Left cardiac atrium (tissue), 4 donors: ENCODE measurements at regions not wholly inside any gene's neighbourhood (a gene's known extent, or its start where the extent isn't known, plus 50 kb on each side); places are given as distances from the start of the nearest gene placed in this dataset.
"Not testable (repeated sequence)": the region's sequence is repeated elsewhere in the genome, so short reads cannot be mapped to it uniquely, and the experiment has no call there.

Source experiments
- ATAC-seq, 2 donors: fragments of 200-7000 bp; cut with Tn5 transposase; one replicate each; pipeline ENCODE4 v1.9.1; 2020; ENCODE audit warnings: mild to moderate bottlenecking in 2 of 2, moderate library complexity in 2 of 2
- DNase-seq: peaks from one replicate; pipeline ENCODE4 v3.0.0-alpha.2; 2020
- intact Hi-C, 2 donors: fragments of 100-400 bp; cut with DNase I; formaldehyde crosslinking; loops; one replicate each; pipeline versions ENCODE4 v1.14.1 to v1.15.1; 2022 to 2023
- donor health status: DM: no; HTN: yes; CAD: no.
- donor health status: DM: no; HTN: yes; CAD: no; lungs with severe emphysema.
- donor health status: DM: yes; HTN: yes; CAD: no.
- donor health status: Dilated cardiomyopathy.

- intact Hi-C loops: no loop called here
- DNase-seq (no peak), ATAC-seq (peak; percentile 60 to 73)
Measured at GRCh38 chr7:69438584-69439412, 159.5 kb upstream of the AUTS2 start.

DNA sequence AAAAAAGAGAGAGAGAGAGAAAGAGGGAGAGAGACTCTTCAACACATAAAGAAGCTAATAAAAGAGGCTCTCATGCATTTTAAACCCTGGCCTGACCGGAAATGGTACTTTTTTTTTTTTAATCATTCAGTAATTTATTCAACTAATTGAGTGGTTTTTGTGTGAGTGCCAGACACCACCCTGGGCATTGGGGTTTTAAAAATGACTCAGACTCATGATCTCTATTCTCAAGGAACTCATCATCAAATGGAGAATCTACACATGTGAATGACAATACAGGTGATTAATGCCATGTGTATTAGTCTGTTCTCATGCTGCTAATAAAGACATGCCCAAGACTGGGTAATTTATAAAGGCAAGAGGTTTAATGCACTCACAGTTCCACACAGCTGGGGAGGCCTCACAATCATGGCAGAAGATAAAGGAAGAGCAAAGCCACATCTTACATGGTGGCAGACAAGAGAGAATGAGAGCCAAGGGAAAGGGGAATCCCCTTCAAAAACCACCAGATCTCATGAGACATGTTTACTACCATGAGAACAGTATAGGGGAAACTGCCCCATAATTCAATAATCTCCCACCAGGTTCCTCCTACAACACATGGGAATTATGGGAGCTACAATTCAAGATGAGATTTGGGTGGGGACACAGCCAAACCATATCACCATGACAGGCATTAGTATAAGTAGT lies 158.5 kb upstream of the AUTS2 start:
- no peak for DNase-seq
- ATAC-seq: no peak
- intact Hi-C loops: no loop called here

GRCh38 chr7:69440976-69441375 lies 157.3 kb upstream of the AUTS2 start:
- ATAC-seq (no peak), DNase-seq (no peak)
- intact Hi-C loops: no loop called here

DNA sequence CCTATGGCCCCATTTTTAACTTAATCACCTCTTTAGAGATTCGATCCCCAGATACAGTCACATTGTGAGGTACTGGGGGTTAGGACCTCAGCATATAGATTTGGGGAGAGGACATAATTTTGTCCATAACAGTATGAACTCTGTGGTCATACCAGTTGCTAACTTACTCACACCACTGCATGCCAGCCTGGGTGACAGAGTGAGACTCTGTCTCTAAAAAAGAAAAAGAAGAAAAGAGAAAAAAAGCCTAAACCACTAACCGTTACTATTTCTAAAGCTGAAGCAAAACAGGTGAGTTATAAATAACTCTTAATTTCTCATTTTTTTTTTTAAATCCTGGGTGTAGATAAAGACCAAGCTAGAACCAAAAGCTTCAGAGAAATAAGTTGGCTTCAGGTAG lies 155.1 kb upstream of the AUTS2 start:
- ATAC-seq: no peak
- DNase-seq: no peak
- intact Hi-C loops: no loop called here

GRCh38 chr7:69445541-69445940 lies 152.7 kb upstream of the AUTS2 start:
- intact Hi-C loops: no loop called here
- ATAC-seq (peak in 1 of 2 donors; percentile 57), DNase-seq (no peak)

DNA sequence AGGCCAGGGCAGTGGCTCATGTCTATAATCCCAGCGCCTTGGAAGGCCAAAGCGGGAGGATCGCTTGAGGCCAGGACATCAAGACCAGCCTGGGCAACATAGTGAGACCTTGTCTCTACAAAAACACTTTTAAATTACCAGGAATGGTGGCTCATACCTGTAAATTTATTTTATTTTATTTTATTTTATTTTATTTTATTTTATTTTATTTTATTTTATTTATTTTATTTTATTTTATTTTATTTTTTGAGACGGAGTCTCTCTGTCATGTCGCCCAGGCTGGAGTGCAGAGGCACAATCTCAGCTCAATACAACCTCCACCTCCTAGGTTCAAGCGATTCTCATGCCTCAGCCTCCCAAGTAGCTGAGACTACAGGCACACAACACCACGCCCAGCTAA lies 152.1 kb upstream of the AUTS2 start:
- DNase-seq, intact Hi-C loops, ATAC-seq: not testable (repeated sequence)

- intact Hi-C loops: no loop called here
- ATAC-seq: peak; percentile 55 to 89
Measured at GRCh38 chr7:69448071-69448470, 150.2 kb upstream of the AUTS2 start.

GRCh38 chr7:69450456-69450855 lies 147.8 kb upstream of the AUTS2 start:
- DNase-seq (no peak), ATAC-seq (no peak)
- intact Hi-C loops: no loop called here

More at GRCh38 chr7:69448071-69448470, 150.2 kb upstream of the AUTS2 start:
- DNase-seq: peak; percentile 33

DNA sequence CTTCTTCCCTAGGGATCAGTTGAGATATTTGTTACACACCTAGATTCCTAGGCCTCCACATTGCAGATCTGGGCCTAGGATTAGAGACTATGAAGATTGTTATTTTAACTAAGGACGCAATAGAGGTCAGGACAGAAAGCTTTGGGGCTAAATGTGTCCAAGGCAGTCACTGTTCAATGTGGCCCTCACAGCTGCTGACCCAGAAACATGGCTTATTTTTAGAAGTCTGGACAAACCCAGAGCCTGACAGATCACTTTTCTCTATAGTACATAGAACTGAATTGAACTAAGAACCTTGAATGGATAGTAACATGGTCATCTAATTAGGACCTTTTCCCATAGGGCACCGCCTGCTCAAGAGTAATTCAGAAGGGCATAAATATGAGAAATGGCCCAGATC lies 146.6 kb upstream of the AUTS2 start:
- no peak for ATAC-seq
- intact Hi-C loops: no loop called here
- DNase-seq: no peak

- intact Hi-C loops: no loop called here
- ATAC-seq (no peak), DNase-seq (no peak)
Measured at GRCh38 chr7:69452797-69453196, 145.5 kb upstream of the AUTS2 start.

DNA sequence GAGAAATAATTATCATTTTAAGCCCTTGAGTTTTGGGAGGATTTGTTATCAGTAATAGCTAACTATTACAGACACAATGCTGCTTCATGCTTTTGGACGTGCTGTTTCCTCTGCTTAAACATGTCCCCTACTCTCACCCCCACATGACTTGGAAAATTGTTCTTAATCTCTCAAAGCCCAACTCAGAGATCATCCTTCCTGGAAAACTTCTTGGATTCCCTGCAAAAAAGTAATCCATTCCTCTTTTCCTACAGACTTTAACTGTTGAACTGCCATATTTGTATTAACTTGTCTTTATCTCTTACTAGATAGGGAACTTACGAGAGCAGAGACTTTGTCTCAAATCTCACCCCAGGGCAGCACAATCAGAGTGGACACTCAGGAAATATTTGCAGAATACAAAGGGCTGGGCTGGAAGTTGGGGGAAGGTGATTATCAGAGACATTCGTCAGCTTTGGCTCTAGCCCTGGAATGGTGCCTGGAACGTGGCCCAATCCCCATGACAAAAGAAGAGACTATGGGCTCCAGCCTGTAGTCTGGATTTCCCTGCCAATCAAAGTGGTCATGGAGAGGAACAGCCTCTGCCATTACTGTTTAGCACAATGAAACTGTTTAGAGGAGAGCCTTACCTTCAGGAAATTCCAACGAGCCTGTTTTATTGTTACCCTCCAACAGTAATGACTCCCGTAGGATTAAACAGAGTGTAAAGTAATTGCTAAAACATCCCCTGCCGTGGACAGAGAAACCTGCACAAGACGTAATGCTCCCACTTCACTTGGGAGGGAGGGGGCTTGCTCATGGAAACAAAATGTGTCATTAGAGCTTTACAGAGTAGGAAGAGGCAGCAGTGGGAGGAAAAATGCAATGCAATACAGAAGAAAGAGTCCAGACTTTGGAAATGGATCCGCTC lies 140.4 kb upstream of the AUTS2 start:
- intact Hi-C loops: no loop called here
- DNase-seq: peak; percentile 81
- peak; percentile 91 to 94 for ATAC-seq

DNA sequence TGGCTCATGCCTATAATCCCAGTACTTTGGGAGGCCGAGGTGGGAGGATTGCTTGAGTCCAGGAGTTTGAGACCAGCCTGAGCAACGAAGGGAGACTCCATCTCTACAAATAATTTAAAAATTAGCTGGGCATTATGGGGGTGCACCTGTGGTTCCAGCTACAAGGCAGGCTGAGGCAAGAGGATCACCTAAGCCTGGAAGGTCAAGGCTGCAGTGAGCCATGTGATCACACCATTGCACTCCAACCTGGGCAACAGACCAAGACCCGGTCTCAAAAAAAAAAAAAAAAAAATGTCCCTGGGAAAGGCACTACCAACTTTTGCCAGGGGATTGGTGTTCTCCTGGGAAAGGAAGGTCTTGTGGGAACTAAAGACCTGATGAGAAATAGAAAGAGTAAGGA lies 134.2 kb upstream of the AUTS2 start:
- DNase-seq (no peak), ATAC-seq (no peak)
- intact Hi-C loops: no loop called here

- intact Hi-C loops: no loop called here
- no peak for ATAC-seq
- no peak for DNase-seq
Measured at GRCh38 chr7:69465262-69465661, 133.0 kb upstream of the AUTS2 start.

- DNase-seq (no peak), ATAC-seq (no peak)
- intact Hi-C loops: no loop called here
Measured at GRCh38 chr7:69467826-69468225, 130.4 kb upstream of the AUTS2 start.

DNA sequence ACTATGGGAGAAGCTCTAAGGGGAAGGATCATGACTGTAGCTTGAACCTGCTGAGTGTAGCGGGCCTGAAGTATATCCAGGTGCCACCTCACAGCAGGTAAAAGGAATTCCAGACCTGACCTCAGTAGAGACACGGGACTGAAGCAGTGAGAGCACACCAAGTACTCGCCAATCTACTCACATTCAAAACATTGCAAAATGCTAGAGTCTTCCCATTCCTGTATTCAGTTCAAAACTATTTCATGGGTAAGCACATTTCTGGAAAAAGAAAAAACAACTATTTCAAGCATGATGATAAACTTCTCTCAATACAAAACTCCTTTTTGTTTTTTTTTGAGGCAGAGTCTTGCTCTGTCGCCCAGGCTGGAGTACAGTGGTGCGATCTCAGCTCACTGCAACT lies 121.9 kb upstream of the AUTS2 start:
- ATAC-seq: no peak
- no peak for DNase-seq
- intact Hi-C loops: no loop called here

- ATAC-seq (no peak), DNase-seq (no peak)
- intact Hi-C loops: no loop called here
Measured at GRCh38 chr7:69482676-69483075, 115.6 kb upstream of the AUTS2 start.

- DNase-seq: no peak
- intact Hi-C loops: no loop called here
- ATAC-seq: no peak
Measured at GRCh38 chr7:69489533-69489932, 108.7 kb upstream of the AUTS2 start.

- intact Hi-C loops: no loop called here
- DNase-seq (no peak), ATAC-seq (no peak)
Measured at GRCh38 chr7:69498671-69499070, 99.6 kb upstream of the AUTS2 start.

- no peak for ATAC-seq
- DNase-seq: no peak
- intact Hi-C loops: no loop called here
Measured at GRCh38 chr7:69502358-69502757, 95.9 kb upstream of the AUTS2 start.
